Testis (tissue), 2 donors: ENCODE measurements at regions not wholly inside any gene's neighbourhood (a gene's known extent, or its start where the extent isn't known, plus 50 kb on each side); places are given as distances from the start of the nearest gene placed in this dataset.

ENCODE experiments used
- CTCF ChIP-seq, 3 experiments: fragments of 450-650 bp in 2 of 3; fragments of 200-600 bp in 1 of 3; sonication (generic) in 1 of 3; IDR thresholded peaks; one replicate each; pipeline ENCODE4 v1.5.1; 2016 to 2019; ENCODE audit warnings: antibody characterized with exemption in 3 of 3, mild to moderate bottlenecking in 2 of 3, moderate library complexity in 1 of 3
- POLR2A ChIP-seq: fragments of 450-650 bp; IDR thresholded peaks from one replicate; pipeline ENCODE4 v1.6.1; 2017; ENCODE audit warnings: antibody characterized with exemption, mild to moderate bottlenecking, moderate library complexity

- TF ChIP-seq CTCF (IDR thresholded peaks at IDR 0.05) (no peak), POLR2A (no peak)
These were observed 215.5 kb downstream of the ETAA1 start for GRCh38 chr2:67612576-67613042.
